ENCODE measurements at regions not wholly inside any gene's neighbourhood (a gene's known extent, or its start where the extent isn't known, plus 50 kb on each side); places are given as distances from the start of the nearest gene placed in this dataset.

- POLR2A ChIA-PET (ENCODE audit: partially characterized antibody) = interaction anchor here (1.1 kb wide), 1 partner anchor 14 kb away, joined by 3 read pairs; no protein-coding TSS in a partner anchor
- Histone ChIP-seq H2AFZ (ENCODE audit: low read length) (no peak overlapping the region), H2BK5ac (ENCODE audit: low read depth, low read length) (no peak overlapping the region)
These were observed 101.9 kb downstream of the SMIM20 start for GRCh38 chr4:26015906-26016305.

More at GRCh38 chr4:26015906-26016305, 101.9 kb downstream of the SMIM20 start:
- 81% methylated on average over 2 of the region's 2 CpGs; no CpG with 5 or more reads in 1 of the 2 experiments for WGBS, 2 experiments (ENCODE audit: extremely low coverage in 1 of 2, insufficient coverage in 1 of 2, insufficient read length in 1 of 2, insufficient replicate concordance in 2 of 2, low coverage in 1 of 2, low lambda C conversion rate in 2 of 2, missing lambda C conversion rate in 1 of 2)
- Histone ChIP-seq H3K14ac (ENCODE audit: insufficient read length) (no peak overlapping the region), H2BK120ac (replicated peaks; ENCODE audit: low read depth, low read length) (no peak overlapping the region), H3K9me3 (ENCODE audit: insufficient read depth in 2 of 2, low read depth in 1 of 2, low read length in 1 of 2) (no peaks in the 10 kb centered on the region; a peak in 1 of 4 replicates), H3K79me1 (ENCODE audit: low read depth, low read length) (no peaks in the 10 kb centered on the region), H4K91ac (replicated peaks; ENCODE audit: insufficient read length, low read length) (no peak overlapping the region), H2BK15ac (ENCODE audit: low read length) (no peak overlapping the region), H2BK12ac (ENCODE audit: low read depth, low read length) (no peak overlapping the region), H3K23me2 (ENCODE audit: low read depth, low read length) (no peaks in the 10 kb centered on the region), H3K56ac (replicated peaks; ENCODE audit: insufficient read length, low read depth, low read length) (no peak overlapping the region), H3K4me1 (replicated peaks in 1 of 4; ENCODE audit: control insufficient read depth in 3 of 4, insufficient read depth in 4 of 4, low read length in 3 of 4) (0 out of 7 replicates have a peak, but pooled peaks cover 0 to 2% (median 0%) of the 10 kb centered on the region in 4 experiments), H3K27ac (ENCODE audit: low read depth, low read length) (no peak overlapping the region), H3K4me2 (ENCODE audit: insufficient read depth in 1 of 2, low read depth in 2 of 2, low read length in 2 of 2) (no peak overlapping the region), H4K20me1 (replicated peaks in 1 of 2; ENCODE audit: control insufficient read depth in 1 of 2, insufficient read depth in 2 of 2, low read length in 2 of 2) (no peaks in the 10 kb centered on the region), H3K79me2 (ENCODE audit: control insufficient read depth in 1 of 2, insufficient read depth in 2 of 2, low read length in 2 of 2) (no peaks in the 10 kb centered on the region), H3K27me3 (replicated peaks in 1 of 4; ENCODE audit: control insufficient read depth in 3 of 4, extremely low read depth in 1 of 4, insufficient read depth in 3 of 4, low read length in 3 of 4) (no peaks in the 10 kb centered on the region), H3K18ac (ENCODE audit: extremely low read depth, low read length) (no peak overlapping the region), H3K23ac (ENCODE audit: insufficient read length) (no peak overlapping the region), H4K8ac (ENCODE audit: extremely low read depth, insufficient read depth, low read length) (no peak overlapping the region), H3K4ac (replicated peaks; ENCODE audit: insufficient read length, low read depth, low read length) (no peak overlapping the region), H3K9ac (replicated peaks in 1 of 4; ENCODE audit: extremely low read depth in 1 of 4, low read depth in 3 of 4, low read length in 3 of 4) (no peak overlapping the region), H4K5ac (ENCODE audit: insufficient read length, low read depth, low read length) (no peak overlapping the region), H3K4me3 (ENCODE audit: extremely low read depth in 1 of 4, insufficient read depth in 2 of 4, low read depth in 3 of 4, low read length in 4 of 4) (no peak overlapping the region), H3K36me3 (ENCODE audit: control insufficient read depth in 2 of 4, insufficient read depth in 4 of 4, low read length in 3 of 4) (no peaks in the 10 kb centered on the region), H2AK5ac (ENCODE audit: low read depth, low read length) (no peak overlapping the region), H2BK20ac (ENCODE audit: low read length) (no peak overlapping the region)
- FAIRE-seq = no peak
- no peak for TF ChIP-seq POLR2AphosphoS5 (IDR thresholded peaks at IDR 0.05; ENCODE audit: low read depth, low read length)
- DNase-seq (ENCODE audit: low read depth in 1 of 2, low spot score in 2 of 2) = no peak
- CTCF ChIA-PET (ENCODE audit: partially characterized antibody) = interaction anchor here (1.5 to 2.1 kb wide), 2 partner anchors 20 to 40 kb away, joined by 4 to 5 read pairs; no protein-coding TSS in a partner anchor

Measured in H1 (cell line).